Left ventricle myocardium inferior (tissue), 1 donor: ENCODE measurements at regions not wholly inside any gene's neighbourhood (a gene's known extent, or its start where the extent isn't known, plus 50 kb on each side); places are given as distances from the start of the nearest gene placed in this dataset.

Experiments used
- DNase-seq: peaks from one replicate; pipeline ENCODE4 v3.0.0-alpha.2; 2020
- H3K27ac ChIP-seq: fragments of 200-600 bp; replicated peaks from 2 replicates; pipeline ENCODE4 v1.8.0; 2021
- H3K27me3 ChIP-seq: fragments of 200-600 bp; 2 replicates; pipeline ENCODE4 v1.8.0; 2021; ENCODE audit warnings: low read depth
- H3K36me3 ChIP-seq: fragments of 200-600 bp; 2 replicates; pipeline ENCODE4 v1.8.0; 2021
- H3K4me1 ChIP-seq: fragments of 200-600 bp; 2 replicates; pipeline ENCODE4 v1.8.0; 2021
- H3K4me3 ChIP-seq: fragments of 200-600 bp; 2 replicates; pipeline ENCODE4 v1.8.0; 2021; ENCODE audit warnings: mild to moderate bottlenecking, moderate library complexity
- H3K9me3 ChIP-seq: fragments of 200-600 bp; replicated peaks from 2 replicates; pipeline ENCODE4 v1.8.0; 2021
- CTCF ChIP-seq: fragments of 200-600 bp; IDR thresholded peaks from 2 replicates; pipeline ENCODE4 v1.8.0; 2021; ENCODE audit warnings: antibody characterized with exemption, mild to moderate bottlenecking, borderline replicate concordance
- intact Hi-C: fragments of 100-400 bp; cut with micrococcal nuclease; formaldehyde crosslinking; loops from one replicate; pipeline ENCODE4 v1.11.0; 2022
- donor health status: DM: no; HTN: yes; CAD: no; lungs with severe emphysema.

GRCh38 chr4:1513936-1514483, 107.8 kb upstream of the NKX1-1 start:
- H3K36me3 ChIP-seq = no peaks in the 10 kb centered on the region
- H3K27me3 ChIP-seq = peaks cover 70% of the 10 kb centered on the region
- no peak overlapping the region for H3K27ac ChIP-seq
- H3K4me1 ChIP-seq = peaks cover 9% of the 10 kb centered on the region
- DNase-seq = no peak
- no peak for TF ChIP-seq CTCF
- intact Hi-C loops = no loop called here
- H3K9me3 ChIP-seq = no peaks in the 10 kb centered on the region
- H3K4me3 ChIP-seq = peak overlapping the region; percentile 53

- peak overlapping the region; percentile 61 for H3K27ac ChIP-seq
- H3K4me1 ChIP-seq = peaks cover 9% of the 10 kb centered on the region
- intact Hi-C loops = no loop called here
- peak; percentile 30 for DNase-seq
- no peaks in the 10 kb centered on the region for H3K9me3 ChIP-seq
- peak overlapping the region; percentile 53 for H3K4me3 ChIP-seq
- H3K27me3 ChIP-seq = peaks cover 70% of the 10 kb centered on the region
- no peaks in the 10 kb centered on the region for H3K36me3 ChIP-seq
- peak; percentile 78 for TF ChIP-seq CTCF
These were observed 106.8 kb upstream of the NKX1-1 start for GRCh38 chr4:1512738-1513660.

GRCh38 chr4:1512051-1512737, 106.0 kb upstream of the NKX1-1 start:
- H3K4me3 ChIP-seq = peak overlapping the region; percentile 53
- peak; percentile 7 for DNase-seq
- TF ChIP-seq CTCF = no peak
- peaks cover 9% of the 10 kb centered on the region for H3K4me1 ChIP-seq
- no peaks in the 10 kb centered on the region for H3K36me3 ChIP-seq
- H3K27me3 ChIP-seq = peaks cover 70% of the 10 kb centered on the region
- intact Hi-C loops = no loop called here
- no peaks in the 10 kb centered on the region for H3K9me3 ChIP-seq
- peak overlapping the region; percentile 61 for H3K27ac ChIP-seq

GRCh38 chr4:1511441-1512041, 105.3 kb upstream of the NKX1-1 start:
- Histone ChIP-seq H3K27me3 (peaks cover 70% of the 10 kb centered on the region), H3K9me3 (no peaks in the 10 kb centered on the region), H3K4me3 (peak overlapping the region; percentile 53), H3K36me3 (no peaks in the 10 kb centered on the region), H3K4me1 (peaks cover 9% of the 10 kb centered on the region), H3K27ac (peak overlapping the region; percentile 36)
- TF ChIP-seq CTCF = no peak
- intact Hi-C loops = no loop called here
- DNase-seq = peak; percentile 39

- peaks cover 9% of the 10 kb centered on the region for H3K4me1 ChIP-seq
- no peak for DNase-seq
- TF ChIP-seq CTCF = no peak
- peaks cover 70% of the 10 kb centered on the region for H3K27me3 ChIP-seq
- no peaks in the 10 kb centered on the region for H3K36me3 ChIP-seq
- H3K27ac ChIP-seq = no peak overlapping the region
- intact Hi-C loops = no loop called here
- no peaks in the 10 kb centered on the region for H3K9me3 ChIP-seq
- H3K4me3 ChIP-seq = peak overlapping the region; percentile 45
These were observed 104.7 kb upstream of the NKX1-1 start for GRCh38 chr4:1510931-1511330.
